HL-60/S4 treated with phorbol 12-myristate 13-acetate at 8.2 ng/mL for 4 days and 3 days (cell line): ENCODE measurements at regions not wholly inside any gene's neighbourhood (a gene's known extent, or its start where the extent isn't known, plus 50 kb on each side); places are given as distances from the start of the nearest gene placed in this dataset.

Source experiments
- in situ Hi-C: fragments of 300-500 bp; cut with MboI; formaldehyde crosslinking; loops from 2 replicates; pipeline ENCODE4 v1.15.0; 2022; ENCODE audit warnings: low sequenced_read_pairs

GRCh38 chr3:150105025-150105424, 134.3 kb upstream of the PFN2 start:
- in situ Hi-C loops, result no loop called here

- in situ Hi-C loops, result no loop called here
Measured at GRCh38 chr3:150104564-150104963, 133.9 kb upstream of the PFN2 start.

GRCh38 chr3:150101016-150101415, 130.3 kb upstream of the PFN2 start:
- in situ Hi-C loops, result no loop called here

GRCh38 chr3:150098621-150099020, 127.9 kb upstream of the PFN2 start:
- in situ Hi-C loops, result no loop called here

GRCh38 chr3:150097588-150097890, 126.8 kb upstream of the PFN2 start:
- in situ Hi-C loops, result no loop called here

- in situ Hi-C loops, result no loop called here
Measured at GRCh38 chr3:150096700-150097587, 126.2 kb upstream of the PFN2 start.

- in situ Hi-C loops, result no loop called here
Measured at GRCh38 chr3:150094150-150094933, 123.6 kb upstream of the PFN2 start.

GRCh38 chr3:150091626-150092025, 120.9 kb upstream of the PFN2 start:
- in situ Hi-C loops, result no loop called here

- in situ Hi-C loops, result no loop called here
Measured at GRCh38 chr3:150090877-150091276, 120.2 kb upstream of the PFN2 start.

- in situ Hi-C loops, result no loop called here
Measured at GRCh38 chr3:150090006-150090405, 119.3 kb upstream of the PFN2 start.

GRCh38 chr3:150084128-150084527, 113.4 kb upstream of the PFN2 start:
- in situ Hi-C loops, result no loop called here

GRCh38 chr3:150083655-150084042, 113.0 kb upstream of the PFN2 start:
- in situ Hi-C loops, result no loop called here

GRCh38 chr3:150082898-150083654, 112.4 kb upstream of the PFN2 start:
- in situ Hi-C loops, result no loop called here

GRCh38 chr3:150081084-150081483, 110.4 kb upstream of the PFN2 start:
- in situ Hi-C loops, result no loop called here

GRCh38 chr3:150080058-150080730, 109.5 kb upstream of the PFN2 start:
- in situ Hi-C loops, result no loop called here

GRCh38 chr3:150079029-150079739, 108.5 kb upstream of the PFN2 start:
- in situ Hi-C loops, result no loop called here

GRCh38 chr3:150077581-150078247, 107.0 kb upstream of the PFN2 start:
- in situ Hi-C loops, result no loop called here

- in situ Hi-C loops, result no loop called here
Measured at GRCh38 chr3:150077107-150077506, 106.4 kb upstream of the PFN2 start.

GRCh38 chr3:150076443-150076842, 105.7 kb upstream of the PFN2 start:
- in situ Hi-C loops, result no loop called here

GRCh38 chr3:150075417-150075865, 104.7 kb upstream of the PFN2 start:
- in situ Hi-C loops, result no loop called here
